ELF-1 (cell line): ENCODE measurements at regions not wholly inside any gene's neighbourhood (a gene's known extent, or its start where the extent isn't known, plus 50 kb on each side); places are given as distances from the start of the nearest gene placed in this dataset.
"Not testable (repeated sequence)": the region's sequence is repeated elsewhere in the genome, so short reads cannot be mapped to it uniquely, and the experiment has no call there.

Experiments
- DNase-seq: peaks from one replicate; pipeline ENCODE4 v3.0.0-alpha.2; 2016; ENCODE audit warnings: low read depth, low spot score

DNA sequence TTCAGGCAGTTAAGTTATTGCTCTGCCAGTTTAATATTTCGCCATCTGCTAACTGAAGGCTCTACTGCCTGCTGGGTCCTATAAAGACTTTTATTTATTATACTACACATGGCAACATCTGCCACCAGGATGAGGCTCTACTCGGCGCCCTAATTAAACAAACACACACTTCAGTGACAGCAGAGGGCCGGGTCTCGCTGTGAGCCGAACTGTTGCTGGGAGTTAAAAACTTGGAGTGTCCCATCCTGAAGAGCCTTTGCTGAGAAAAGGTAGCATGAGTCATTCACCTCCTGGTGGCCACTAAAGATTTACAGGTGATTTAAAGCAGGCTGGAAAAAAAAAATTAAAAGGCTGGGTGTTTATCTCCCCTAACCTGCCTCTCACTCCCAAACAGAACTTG lies 183.7 kb downstream of the NPIPA8 start:
- DNase-seq: not testable (repeated sequence)

DNA sequence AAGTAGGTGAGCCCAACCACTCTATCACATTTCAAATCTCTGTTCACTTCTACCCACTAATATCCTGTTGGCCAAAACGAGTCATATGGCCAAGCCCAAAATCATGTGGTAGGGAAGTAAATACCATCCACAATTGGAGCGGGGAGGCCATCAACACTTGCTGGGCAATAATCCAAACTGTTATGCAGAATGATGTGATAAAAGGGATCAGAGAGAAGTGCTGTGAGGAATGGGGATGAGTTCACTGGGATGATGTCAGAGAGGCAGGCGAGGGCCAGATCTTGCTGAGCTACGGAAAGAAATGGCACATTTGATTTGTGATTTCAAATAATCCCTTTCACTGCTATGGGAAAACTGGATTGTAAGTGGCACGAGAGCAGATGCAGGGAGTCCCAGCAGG lies 188.4 kb downstream of the NPIPA8 start:
- DNase-seq: not testable (repeated sequence)

DNA sequence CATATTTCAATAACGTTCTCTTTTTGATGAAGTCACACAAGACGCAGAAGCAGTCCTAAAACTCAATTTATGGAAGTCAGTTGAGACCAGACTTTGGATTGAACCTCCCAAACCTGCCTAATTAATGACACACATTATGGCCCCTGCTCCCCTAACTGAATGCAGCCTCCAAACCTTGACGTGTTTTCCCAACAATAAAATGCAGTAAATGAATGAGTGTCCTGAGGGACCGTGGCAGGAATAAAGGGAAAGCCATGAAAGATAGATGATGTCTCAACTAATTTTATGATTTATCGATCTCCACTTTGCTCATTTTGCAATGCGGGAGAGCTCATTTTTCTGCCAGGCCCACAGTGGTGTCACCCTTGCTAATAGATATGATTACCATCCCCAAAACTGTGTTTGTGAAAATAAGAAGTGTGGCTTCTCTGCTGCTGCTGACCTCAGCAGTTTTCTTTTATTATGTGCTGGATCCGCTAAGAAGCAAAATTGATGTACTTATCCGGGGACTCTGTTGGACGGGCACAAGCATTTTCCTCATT lies 189.9 kb downstream of the NPIPA8 start:
- not testable (repeated sequence) for DNase-seq

DNA sequence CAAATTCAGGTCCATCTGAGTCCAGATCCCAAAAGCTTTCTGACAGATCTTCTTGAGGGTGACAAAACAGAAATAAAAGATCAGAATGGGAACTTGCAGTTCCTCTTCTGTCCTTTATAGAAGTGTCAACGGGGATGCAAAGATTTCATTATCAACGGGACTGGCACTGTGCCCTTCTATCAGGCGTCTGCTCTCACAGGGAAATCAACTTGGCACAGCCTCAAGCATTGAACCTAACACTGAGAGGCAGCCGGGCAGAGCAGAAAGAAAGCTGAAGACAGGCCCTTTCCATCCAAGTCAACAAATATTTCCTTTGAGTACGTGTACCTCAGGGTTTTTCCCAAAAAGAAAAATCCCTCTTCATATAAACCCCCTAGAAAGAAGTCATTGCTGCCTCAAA lies 194.5 kb downstream of the NPIPA8 start:
- DNase-seq: not testable (repeated sequence)

DNA sequence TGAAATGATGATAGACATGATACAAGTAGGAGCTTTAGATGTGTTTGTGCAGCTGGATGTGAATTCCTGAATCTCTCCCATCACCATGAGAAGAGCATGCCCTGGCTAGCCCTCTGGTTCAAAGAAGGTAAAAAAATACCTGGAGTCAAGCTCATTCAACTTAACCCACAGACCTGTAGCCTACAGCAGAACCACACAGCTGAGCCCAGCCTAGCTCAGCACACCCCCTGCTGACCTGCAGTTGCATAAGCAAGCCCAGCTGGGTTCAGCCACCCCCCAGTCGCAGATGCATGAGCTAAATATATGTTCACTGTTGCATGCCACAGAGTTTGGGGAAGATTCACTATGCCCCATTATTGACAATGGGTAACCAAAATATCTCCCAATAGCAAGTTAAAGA lies 200.2 kb downstream of the NPIPA8 start:
- DNase-seq: not testable (repeated sequence)

DNA sequence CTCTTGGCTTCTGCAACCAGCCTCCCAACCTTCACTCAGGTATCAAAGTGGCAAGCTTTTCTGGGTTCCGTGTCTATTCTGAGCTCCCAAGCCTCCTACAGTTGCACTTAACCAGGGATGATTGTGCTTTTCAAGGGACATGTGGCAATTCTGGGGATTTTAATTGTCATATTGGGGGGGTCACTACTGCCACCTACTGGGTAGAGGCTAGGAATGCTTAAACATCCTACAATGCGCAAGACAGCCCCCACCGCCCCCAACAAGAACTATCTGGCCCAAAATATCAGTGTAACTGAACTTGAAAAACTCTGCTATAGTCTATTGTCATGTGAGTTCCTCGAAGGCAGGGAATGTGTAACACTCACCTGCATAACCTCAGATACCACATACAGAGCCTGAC lies 201.5 kb downstream of the NPIPA8 start:
- DNase-seq: not testable (repeated sequence)

DNA sequence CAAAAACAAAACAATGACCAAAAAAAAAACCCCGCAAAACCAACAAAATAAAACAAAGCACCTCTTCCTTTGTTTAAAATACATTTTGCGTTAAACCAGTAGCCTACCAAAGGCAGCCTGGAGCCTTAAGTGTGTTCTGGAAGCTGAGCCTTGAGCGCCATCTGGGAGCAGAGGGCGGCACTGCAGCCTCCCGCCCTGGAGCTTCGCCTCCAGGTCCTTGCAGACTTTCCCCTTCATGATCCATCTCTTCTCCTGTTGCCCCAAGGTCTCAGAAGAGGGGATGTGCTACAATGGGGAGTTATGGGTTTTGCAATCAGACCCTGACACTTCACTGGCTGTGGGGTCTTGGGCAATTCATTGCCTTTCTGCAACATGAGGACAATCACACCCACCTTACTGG lies 204.9 kb downstream of the NPIPA8 start:
- DNase-seq: not testable (repeated sequence)

DNA sequence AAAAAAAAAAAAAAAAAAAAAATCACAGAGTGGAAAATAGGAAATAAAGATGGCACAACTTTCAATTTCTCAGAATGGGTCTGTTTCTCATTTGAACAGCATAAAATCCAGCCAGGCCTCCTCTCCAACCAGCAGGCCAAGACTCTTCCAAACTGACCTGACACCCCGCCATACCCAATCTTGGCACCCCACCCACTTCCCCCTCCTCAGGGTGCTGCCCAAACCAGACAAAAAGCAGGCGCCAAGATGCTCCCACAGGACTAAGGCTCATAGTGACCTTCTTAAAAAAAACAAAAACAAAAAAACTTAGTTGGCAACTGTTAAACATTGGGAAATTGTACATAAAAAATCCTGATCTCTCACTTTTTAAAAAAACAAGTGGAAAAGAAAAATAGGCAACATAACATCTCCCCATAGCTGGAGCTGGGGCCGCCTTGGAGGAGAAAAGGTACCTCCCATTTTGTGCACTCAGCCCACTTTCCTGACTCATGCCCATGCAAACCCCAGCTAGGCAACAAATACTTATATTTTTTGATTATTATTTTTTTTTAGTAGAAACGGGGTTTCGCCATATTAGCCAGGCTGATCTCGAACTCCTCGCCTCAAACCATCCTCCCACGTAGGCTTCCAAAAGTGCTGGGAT lies 205.9 kb downstream of the NPIPA8 start:
- DNase-seq: not testable (repeated sequence)

DNA sequence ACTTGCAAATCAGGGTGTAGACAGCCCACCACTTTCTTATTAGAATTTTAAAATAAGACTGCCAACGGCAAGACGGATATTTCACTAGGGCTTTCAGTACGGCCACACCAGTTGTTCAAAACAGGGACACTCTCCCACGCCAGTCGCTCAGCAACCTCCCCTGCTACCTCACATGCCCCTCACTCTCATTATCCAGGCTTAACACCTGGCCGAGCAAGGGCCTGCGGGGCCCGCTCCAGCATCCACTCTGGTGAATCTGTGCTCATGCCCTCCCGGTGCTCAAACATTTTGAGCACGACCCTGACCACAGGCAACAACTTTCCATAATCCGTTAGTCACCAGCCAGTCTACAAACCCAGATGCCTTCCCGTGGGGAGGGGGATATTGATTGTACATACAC lies 209.5 kb downstream of the NPIPA8 start:
- DNase-seq: not testable (repeated sequence)

DNA sequence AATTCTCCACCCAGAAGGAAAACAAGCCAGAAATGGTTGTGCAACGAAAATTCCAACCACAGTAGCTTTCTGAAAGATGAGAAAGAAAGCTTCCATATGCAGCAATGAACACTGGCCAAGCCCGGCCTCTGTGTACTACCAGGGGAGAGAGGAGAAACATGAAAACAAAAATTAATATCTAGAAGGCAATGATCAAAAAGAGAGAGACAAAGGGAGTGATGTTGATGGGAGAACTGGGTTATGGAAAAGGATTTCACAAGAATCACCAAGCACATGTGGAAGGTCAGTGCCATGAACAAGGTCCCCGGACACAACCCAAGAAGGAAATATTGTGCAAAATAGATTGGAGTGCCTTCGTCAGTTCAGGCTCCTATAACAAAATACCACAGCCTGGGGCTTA lies 217.4 kb downstream of the NPIPA8 start:
- not testable (repeated sequence) for DNase-seq

DNA sequence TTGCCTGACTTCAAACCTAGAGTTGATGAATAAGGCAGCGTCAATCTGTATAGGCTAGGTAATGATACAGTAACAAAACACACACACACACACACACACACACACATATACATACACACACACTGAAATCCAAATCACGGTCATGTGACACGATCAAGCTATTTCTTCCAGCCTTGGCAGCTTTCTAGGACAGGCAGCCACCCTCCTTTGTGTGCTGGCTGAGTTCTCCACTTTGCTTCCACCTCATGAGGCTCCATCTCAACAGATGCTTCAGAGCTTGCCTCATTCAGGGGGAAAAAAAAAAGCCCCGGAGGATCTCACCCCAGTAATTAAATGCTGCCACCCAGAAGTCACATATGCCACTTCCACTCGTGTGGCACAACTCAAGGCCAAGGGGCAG lies 217.9 kb downstream of the NPIPA8 start:
- not testable (repeated sequence) for DNase-seq

DNA sequence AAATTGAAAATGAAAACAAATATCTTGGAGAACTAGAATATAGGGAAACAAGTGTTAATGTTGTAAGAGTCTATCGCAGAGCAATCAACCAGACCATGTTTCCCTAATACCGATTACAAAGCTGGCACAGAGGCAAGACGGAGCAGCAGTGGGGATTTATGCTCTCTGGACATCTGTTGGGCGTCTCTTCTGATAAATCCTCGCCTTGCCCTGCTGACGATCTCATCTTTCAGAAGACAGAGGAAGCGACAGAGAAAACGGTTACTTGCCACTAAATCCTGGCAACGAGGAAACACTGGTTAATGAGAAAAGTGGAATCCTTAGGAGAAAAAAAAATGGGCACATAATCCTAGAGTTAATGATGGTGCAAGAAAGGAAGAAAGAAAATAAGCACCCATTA lies 218.5 kb downstream of the NPIPA8 start:
- not testable (repeated sequence) for DNase-seq

DNA sequence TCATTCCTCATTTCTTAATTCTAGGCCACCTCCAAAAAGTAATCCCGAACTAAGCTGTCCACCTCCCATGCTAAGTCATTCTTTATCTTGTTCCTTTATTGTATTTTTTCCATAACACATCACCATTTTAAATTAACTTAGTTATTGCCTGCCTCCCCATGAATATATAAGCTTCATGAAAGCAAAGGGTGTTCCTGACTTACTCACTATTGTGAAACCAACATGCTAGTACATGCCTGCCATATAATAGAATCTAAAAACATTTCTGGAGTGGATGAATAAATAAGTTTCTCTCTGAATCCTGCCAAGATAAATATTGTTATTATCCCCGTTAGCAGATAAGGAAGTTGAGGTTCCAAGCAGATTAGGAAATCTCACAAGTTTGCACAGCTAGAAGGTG lies 232.1 kb downstream of the NPIPA8 start:
- not testable (repeated sequence) for DNase-seq

DNA sequence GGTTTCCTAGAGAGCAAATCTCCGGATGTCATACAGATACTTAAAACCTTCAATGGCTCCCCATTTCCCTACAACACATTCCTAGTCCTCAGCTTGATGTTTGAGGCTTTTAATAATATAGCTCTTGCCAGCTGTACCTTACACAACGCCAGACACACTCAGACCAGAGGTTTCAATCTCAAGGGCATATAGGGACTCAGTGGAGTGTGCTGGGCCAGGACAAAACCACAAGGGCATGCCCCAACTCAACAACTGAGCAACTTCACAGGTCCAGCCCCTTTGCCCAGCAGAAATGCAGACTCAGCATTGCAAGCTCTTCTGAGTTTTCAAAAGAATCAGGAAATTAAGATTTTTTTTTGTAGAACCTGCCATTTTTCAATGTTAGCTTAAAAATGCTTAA lies 235.5 kb downstream of the NPIPA8 start:
- not testable (repeated sequence) for DNase-seq

DNA sequence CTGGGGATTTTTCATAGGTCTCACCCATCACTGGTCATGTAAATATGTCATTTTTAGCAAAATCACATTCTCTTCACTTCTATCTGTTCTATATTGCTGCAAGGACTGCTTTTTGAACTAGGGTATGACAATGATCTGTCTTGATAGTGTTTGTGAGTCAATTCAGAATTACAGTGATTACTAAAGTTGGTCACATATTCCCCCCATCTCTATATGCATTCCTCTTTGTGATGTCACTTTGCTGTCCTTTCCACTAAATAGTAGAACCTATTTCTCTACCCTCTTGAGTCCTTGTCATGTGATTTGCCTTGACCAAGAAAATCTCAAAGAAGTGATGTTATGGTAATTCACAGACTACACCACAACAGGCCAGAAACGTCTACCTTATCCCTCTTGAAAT lies 243.9 kb downstream of the NPIPA8 start:
- not testable (repeated sequence) for DNase-seq

DNA sequence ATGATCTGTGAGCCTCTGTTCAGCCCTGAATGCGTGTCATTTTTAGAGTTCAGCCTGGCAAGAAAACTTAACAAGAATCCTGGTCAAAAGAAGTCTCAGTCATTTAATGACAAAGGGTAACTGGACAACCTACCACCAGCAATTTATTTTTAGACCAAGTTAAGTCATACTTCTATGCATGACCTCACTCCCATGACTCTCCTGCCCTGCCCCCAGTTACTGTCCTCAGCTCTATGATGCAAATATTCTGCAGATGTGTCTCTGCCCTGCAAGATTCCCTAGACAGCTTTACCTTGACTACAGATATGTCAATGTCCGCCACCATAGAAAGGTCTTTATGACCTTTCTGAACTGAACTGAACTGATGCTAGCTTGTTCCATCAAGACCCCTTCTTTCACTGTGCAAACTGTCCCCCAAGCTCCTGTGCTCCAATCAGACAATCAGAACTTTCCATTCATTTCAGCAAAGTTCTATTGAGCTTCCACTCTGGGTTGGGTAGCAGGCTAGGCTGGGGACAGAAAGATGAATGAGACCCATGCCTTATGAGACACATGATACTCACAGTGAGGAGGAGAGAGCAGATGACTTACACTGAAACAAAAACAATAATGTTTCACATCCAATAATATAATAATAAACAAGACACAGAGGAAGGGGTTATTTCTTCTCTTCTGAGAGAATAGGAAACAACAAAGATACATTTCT lies 255.7 kb downstream of the NPIPA8 start:
- DNase-seq: not testable (repeated sequence)

DNA sequence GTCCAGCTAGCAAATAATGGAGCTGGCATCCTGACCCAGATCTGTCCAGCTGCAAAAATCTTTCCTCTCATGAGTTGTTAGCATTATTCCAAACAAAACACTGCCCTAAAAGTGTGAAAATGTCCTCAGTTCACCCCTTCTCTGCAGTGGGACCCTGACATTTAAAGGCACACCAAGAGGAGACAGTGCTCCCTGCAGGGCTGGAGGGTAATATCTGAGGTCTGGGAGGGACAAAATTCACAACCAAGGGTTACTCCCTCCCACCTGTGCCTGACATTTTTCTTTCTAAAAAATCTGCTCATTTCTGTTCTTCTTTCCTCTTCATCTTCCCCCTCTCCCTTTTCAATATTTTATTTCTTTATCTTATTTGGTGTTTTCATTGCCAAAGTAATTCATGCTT lies 258.6 kb downstream of the NPIPA8 start:
- DNase-seq: not testable (repeated sequence)

DNA sequence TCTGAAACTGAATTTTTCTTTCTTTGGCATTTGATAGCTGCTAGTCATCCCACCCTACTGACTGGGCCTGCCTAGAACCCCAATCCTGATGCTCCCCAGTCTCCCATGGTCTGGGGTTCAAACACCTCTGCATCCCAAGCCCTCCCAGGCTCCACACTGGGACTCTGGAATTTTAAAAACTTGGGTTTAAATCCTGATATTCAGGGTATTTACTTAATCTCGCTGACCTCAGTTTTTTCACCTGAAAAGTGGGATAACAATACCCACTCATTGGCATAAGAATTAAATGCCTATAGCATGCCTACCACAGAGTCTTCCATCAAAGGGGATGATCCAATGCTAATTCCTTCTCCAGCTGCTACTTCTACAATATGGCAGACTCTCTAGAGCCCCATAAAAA lies 264.4 kb downstream of the NPIPA8 start:
- no peak for DNase-seq

DNA sequence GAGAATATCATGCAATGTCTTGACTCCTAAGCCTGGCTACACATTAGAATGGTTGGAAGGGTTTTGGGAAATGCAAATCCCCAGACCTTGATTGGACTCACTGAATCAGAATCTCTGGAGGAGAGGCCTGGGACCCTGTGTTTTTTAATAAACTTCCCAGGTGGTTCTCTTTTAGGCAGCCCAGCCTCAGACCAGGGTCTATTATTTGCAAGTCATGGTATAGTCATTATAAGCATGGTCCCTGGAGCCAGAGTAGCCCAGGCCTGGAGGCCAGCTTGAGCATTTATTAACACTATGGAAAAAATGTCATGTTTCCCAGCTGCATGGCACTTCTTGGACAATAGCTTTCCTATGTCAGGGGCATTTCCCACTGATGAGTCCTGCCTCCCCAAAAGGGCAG lies 266.9 kb downstream of the NPIPA8 start:
- no peak for DNase-seq

DNA sequence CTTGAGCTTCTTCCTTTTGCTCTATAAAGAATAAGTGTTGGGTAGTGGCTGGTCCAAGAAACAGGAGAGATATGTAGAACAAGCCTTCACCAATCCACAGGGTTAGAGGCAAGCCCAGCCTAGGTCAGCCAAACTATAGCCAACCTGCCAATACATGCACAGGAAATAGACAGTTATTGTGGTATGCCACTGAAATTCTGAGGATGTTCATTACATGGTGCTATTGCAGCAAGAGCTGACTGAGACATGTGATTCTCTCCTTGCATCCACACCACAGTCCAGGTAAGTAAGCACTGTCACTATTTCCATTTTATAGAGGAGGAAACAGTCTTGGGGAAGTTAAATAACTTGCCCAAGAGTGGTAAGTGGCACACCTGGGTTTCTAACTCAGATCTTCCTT lies 268.1 kb downstream of the NPIPA8 start:
- no peak for DNase-seq

DNA sequence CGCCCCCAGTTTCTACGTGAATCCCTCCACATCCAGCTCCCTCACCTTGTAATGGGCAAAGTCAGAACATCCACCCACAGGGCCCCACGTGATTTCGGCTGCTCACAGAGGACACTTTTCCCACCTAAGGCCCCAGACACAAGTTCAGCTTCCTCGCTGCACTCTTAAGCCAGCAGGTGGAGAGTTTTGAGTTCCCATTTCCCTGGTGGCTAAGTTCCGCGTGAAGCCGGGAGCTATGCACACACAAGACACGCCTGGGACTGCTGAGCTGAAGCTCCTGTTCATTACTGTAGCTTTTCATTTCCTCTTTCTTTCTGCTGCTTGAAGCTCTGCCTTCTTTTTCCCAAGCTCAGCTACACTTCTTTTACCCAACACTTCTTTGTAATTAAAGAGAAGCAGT lies 273.8 kb downstream of the NPIPA8 start:
- DNase-seq: no peak

DNA sequence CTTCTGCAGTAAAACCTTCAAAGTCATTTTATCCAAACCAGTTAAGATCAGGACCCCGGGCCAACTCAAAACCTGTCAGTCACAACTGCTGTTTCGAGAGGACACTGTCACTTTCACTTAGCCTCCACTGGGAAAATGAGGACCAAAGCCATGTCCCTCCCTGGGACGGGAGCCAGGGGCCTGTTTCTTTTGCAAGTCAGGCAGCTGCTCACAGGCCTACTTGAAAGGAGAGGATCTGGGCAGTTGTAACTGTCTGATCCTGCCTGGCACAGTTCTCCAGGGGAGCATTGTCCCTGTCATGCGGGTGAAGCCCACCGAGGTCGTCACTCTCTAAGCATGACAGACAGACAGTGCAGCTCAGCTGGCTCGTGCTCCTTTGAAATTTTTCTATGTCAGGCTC lies 276.2 kb downstream of the NPIPA8 start:
- no peak for DNase-seq

DNA sequence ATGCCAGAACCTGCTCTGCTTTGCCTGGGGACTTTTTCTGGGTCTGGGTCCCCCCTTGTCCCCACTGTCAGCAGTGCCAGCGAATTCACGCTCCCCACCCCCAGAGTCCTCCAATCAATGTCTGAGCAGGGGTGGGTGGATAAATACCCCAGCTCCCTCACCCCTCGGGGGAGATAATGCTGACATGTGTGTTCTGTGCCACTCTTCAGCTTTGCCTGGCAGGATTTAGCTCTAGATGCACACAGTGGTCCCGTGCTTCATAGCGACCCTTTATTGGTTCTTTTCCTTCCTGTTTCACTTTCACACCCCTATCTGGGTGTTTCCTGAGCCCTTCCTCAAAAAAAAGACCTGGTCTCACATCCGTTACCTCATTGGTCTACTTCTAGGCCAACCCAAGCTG lies 277.0 kb downstream of the NPIPA8 start:
- no peak for DNase-seq
